ENCODE measurements at regions not wholly inside any gene's neighbourhood (a gene's known extent, or its start where the extent isn't known, plus 50 kb on each side); places are given as distances from the start of the nearest gene placed in this dataset.

GRCh38 chr10:92792661-92793060, 55.7 kb upstream of the EXOC6 start:
- no peak for DNase-seq (ENCODE audit: low spot score)

Measured in HuH-7.5 (cell line).